ENCODE measurements at regions not wholly inside any gene's neighbourhood (a gene's known extent, or its start where the extent isn't known, plus 50 kb on each side); places are given as distances from the start of the nearest gene placed in this dataset.
A peak's percentile ranks its signal among the peaks of the same experiment; 100 is the strongest.

DNA sequence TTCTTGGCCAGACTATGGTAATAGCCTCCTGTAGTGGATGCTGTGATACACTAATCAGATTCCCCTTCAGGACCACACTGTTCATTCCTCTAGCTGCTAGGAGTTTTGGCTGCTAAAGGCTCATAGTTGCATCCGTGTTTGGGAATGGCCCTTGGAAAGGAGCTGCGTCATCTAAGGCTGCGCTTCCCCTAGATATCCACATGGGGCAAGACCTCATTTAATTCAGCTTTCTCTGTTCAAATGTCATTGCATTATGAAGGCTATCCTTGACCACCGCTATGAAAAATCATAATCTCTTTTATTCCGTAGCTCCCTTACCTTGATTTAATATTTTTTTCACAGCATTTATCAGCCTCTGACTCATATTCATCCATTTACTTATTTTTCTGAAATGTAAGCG lies 258.3 kb upstream of the NR4A3 start (continued):
- peak; percentile 7; the same call in 1 of the 2 replicates for TF ChIP-seq C11orf30 (IDR thresholded peaks at IDR 0.05; ENCODE audit: low read depth)
- TF ChIP-seq CC2D1A (IDR thresholded peaks at IDR 0.05) = no peak
- TF ChIP-seq TAF7 (tag; IDR thresholded peaks at IDR 0.05) = no peak
- TF ChIP-seq PRPF4 (IDR thresholded peaks at IDR 0.05; ENCODE audit: insufficient read depth, low read depth, low read length, poor library complexity, severe bottlenecking) = no peak
- TF ChIP-seq WHSC1 (IDR thresholded peaks at IDR 0.05; ENCODE audit: low read length) = no peak
- TF ChIP-seq, protein P1, sequence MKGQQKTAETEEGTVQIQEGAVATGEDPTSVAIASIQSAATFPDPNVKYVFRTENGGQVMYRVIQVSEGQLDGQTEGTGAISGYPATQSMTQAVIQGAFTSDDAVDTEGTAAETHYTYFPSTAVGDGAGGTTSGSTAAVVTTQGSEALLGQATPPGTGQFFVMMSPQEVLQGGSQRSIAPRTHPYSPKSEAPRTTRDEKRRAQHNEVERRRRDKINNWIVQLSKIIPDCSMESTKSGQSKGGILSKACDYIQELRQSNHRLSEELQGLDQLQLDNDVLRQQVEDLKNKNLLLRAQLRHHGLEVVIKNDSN (CRISPR knock-in tag; IDR thresholded peaks at IDR 0.05) = no peak
- TF ChIP-seq FOXA3 (CRISPR knock-in tag; conservative IDR thresholded peaks at IDR 0.05 in 1 of 2, IDR thresholded peaks at IDR 0.05 in 1 of 2) = no peak
- no peak for TF ChIP-seq TBL1XR1 (IDR thresholded peaks at IDR 0.05; ENCODE audit: low read length in 2 of 2)

DNA sequence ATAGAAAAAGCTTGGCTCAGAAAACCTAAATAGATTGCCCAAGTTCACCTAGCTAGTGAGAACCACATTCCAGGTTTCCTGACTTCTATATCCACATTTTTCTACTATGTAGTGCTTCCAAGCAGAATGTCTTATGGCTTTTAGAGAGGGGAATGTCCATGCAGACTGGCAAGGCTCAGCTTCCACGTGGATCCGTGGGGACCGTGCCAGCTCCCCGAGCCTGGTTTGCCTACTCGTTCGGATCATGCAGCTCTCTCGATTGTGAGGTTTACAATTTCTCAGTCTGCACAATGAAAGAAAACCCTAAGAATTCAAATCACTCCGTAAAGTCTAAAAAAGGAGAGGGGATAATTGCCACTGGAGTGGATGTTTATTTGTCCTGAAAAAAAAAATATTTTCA lies 256.5 kb upstream of the NR4A3 start:
- Histone ChIP-seq H3K9ac (ENCODE audit: insufficient read depth in 1 of 2, low read depth in 2 of 2, low read length in 2 of 2) (no peak overlapping the region), H3K27me3 (ENCODE audit: control insufficient read depth in 2 of 2, insufficient read depth in 2 of 2, low read length in 2 of 2) (no peaks in the 10 kb centered on the region; a peak in 1 of 5 replicates), H3K4me1 (replicated peaks in 1 of 2; ENCODE audit: control insufficient read depth in 2 of 2, insufficient read depth in 2 of 2, low read length in 2 of 2) (no peaks in the 10 kb centered on the region), H3K9me3 (replicated peaks; ENCODE audit: control insufficient read depth, insufficient read depth, low read depth, low read length) (no peaks in the 10 kb centered on the region), H3K4me2 (ENCODE audit: insufficient read depth, low read length) (no peak overlapping the region), H2AFZ (ENCODE audit: low read depth, low read length) (no peak overlapping the region), H3K27ac (ENCODE audit: extremely low read depth, low read depth, low read length) (no peak overlapping the region), H3K36me3 (ENCODE audit: control insufficient read depth, insufficient read depth, low read length) (no peaks in the 10 kb centered on the region), H4K20me1 (replicated peaks; ENCODE audit: control insufficient read depth, insufficient read depth, low read length) (no peaks in the 10 kb centered on the region), H3K79me2 (ENCODE audit: control insufficient read depth, insufficient read depth, low read length) (no peaks in the 10 kb centered on the region), H3K9me1 (ENCODE audit: control insufficient read depth, insufficient read depth, low read length) (no peaks in the 10 kb centered on the region), H3K4me3 (no peak overlapping the region)
- in situ Hi-C loops (cut with MboI) = no loop called here
- POLR2A ChIA-PET = no interaction called here
- DNase-seq (ENCODE audit: extremely low read depth in 1 of 4, low spot score in 3 of 4) = no peak
- 0% methylated on average over 8 of the region's 8 CpGs for WGBS (ENCODE audit: insufficient coverage, low coverage, missing lambda C conversion rate)
- CTCF ChIA-PET (ENCODE audit: low intra/inter-chr PET ratio) = no interaction called here
- no peak for FAIRE-seq
- TF ChIP-seq ZNF76 (CRISPR knock-in tag; IDR thresholded peaks at IDR 0.05; ENCODE audit: borderline replicate concordance) = no peak
- no peak for TF ChIP-seq CEBPB (tag; IDR thresholded peaks at IDR 0.05)
- no peak for TF ChIP-seq HNRNPH1 (optimal IDR thresholded peaks at IDR 0.05; ENCODE audit: low read depth, low read length)
- TF ChIP-seq BCL6 (CRISPR knock-in tag; IDR thresholded peaks at IDR 0.05) = no peak
- TF ChIP-seq CBFA2T2 (conservative IDR thresholded peaks at IDR 0.05) = no peak
- no peak for TF ChIP-seq KLF10 (CRISPR knock-in tag; IDR thresholded peaks at IDR 0.05)
- TF ChIP-seq EZH2 (IDR thresholded peaks at IDR 0.05; ENCODE audit: borderline replicate concordance, low read depth, low read length) = no peak
- no peak for TF ChIP-seq RBM17 (IDR thresholded peaks at IDR 0.05; ENCODE audit: borderline replicate concordance, low read depth, low read length)
- no peak for TF ChIP-seq DNMT1 (IDR thresholded peaks at IDR 0.05)
- TF ChIP-seq CREM (IDR thresholded peaks at IDR 0.05; ENCODE audit: low read depth) = no peak
- no peak for TF ChIP-seq PTTG1 (tag; IDR thresholded peaks at IDR 0.05; ENCODE audit: low read depth)
- no peak for TF ChIP-seq MYBL2 (IDR thresholded peaks at IDR 0.05; ENCODE audit: low read depth)
- no peak for TF ChIP-seq MYBL2 (CRISPR knock-in tag; IDR thresholded peaks at IDR 0.05; ENCODE audit: borderline replicate concordance)
- TF ChIP-seq, protein P2, sequence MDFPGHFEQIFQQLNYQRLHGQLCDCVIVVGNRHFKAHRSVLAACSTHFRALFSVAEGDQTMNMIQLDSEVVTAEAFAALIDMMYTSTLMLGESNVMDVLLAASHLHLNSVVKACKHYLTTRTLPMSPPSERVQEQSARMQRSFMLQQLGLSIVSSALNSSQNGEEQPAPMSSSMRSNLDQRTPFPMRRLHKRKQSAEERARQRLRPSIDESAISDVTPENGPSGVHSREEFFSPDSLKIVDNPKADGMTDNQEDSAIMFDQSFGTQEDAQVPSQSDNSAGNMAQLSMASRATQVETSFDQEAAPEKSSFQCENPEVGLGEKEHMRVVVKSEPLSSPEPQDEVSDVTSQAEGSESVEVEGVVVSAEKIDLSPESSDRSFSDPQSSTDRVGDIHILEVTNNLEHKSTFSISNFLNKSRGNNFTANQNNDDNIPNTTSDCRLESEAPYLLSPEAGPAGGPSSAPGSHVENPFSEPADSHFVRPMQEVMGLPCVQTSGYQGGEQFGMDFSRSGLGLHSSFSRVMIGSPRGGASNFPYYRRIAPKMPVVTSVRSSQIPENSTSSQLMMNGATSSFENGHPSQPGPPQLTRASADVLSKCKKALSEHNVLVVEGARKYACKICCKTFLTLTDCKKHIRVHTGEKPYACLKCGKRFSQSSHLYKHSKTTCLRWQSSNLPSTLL (IDR thresholded peaks at IDR 0.05) = no peak
- TF ChIP-seq LEF1 (IDR thresholded peaks at IDR 0.05) = no peak
- no peak for TF ChIP-seq RCOR1 (IDR thresholded peaks at IDR 0.05; ENCODE audit: borderline replicate concordance in 1 of 2, low read depth in 2 of 2, low read length in 2 of 2)
- no peak for ATAC-seq
- intact Hi-C loops (cut with micrococcal nuclease) = no loop called here
- BruUV-seq (replicated peaks) = no TSS peak
